ENCODE measurements at regions not wholly inside any gene's neighbourhood (a gene's known extent, or its start where the extent isn't known, plus 50 kb on each side); places are given as distances from the start of the nearest gene placed in this dataset.

- H3K36me3 ChIP-seq (ENCODE audit: insufficient read depth, low read length), result no peaks in the 10 kb centered on the region
These were observed 236.6 kb downstream of the ZIC1 start for GRCh38 chr3:147645761-147646160.

GRCh38 chr3:147649475-147649874 lies 240.3 kb downstream of the ZIC1 start:
- H3K4me2 ChIP-seq (ENCODE audit: low read length), result no peak overlapping the region
- no peaks in the 10 kb centered on the region for H4K20me1 ChIP-seq (ENCODE audit: insufficient read depth)
- H3K9me2 ChIP-seq (ENCODE audit: insufficient read depth, low read length), result no peaks in the 10 kb centered on the region
- H3F3A ChIP-seq (ENCODE audit: insufficient read depth, low read length, poor library complexity, severe bottlenecking), result no peaks in the 10 kb centered on the region
- H3K9ac ChIP-seq (ENCODE audit: low read length), result no peak overlapping the region
- H3K27me3 ChIP-seq (ENCODE audit: insufficient read depth, low read depth, low read length), result no peaks in the 10 kb centered on the region
- no peak overlapping the region for H3K4me3 ChIP-seq (ENCODE audit: low read length)
- H3K79me2 ChIP-seq (replicated peaks; ENCODE audit: insufficient read depth, low read length), result no peaks in the 10 kb centered on the region
- TF ChIP-seq MXI1 (conservative IDR thresholded peaks at IDR 0.05; ENCODE audit: poor library complexity, severe bottlenecking), result no peak
- TF ChIP-seq EZH2 (IDR thresholded peaks at IDR 0.05; ENCODE audit: borderline replicate concordance, insufficient read depth, low read length, poor library complexity, severe bottlenecking), result no peak
- TF ChIP-seq POLR2AphosphoS5 (IDR thresholded peaks at IDR 0.05), result no peak
- no peak for TF ChIP-seq TAF1 (IDR thresholded peaks at IDR 0.05; ENCODE audit: low read depth)
- no peak for TF ChIP-seq REST (IDR thresholded peaks at IDR 0.05; ENCODE audit: borderline replicate concordance)
- TF ChIP-seq RAD21 (conservative IDR thresholded peaks at IDR 0.05), result no peak
- no peak for TF ChIP-seq CTCF (IDR thresholded peaks at IDR 0.05; ENCODE audit: poor library complexity, severe bottlenecking)
- no peak for TF ChIP-seq SMC3 (conservative IDR thresholded peaks at IDR 0.05; ENCODE audit: poor library complexity)
- TF ChIP-seq EP300 (conservative IDR thresholded peaks at IDR 0.05; ENCODE audit: poor library complexity, severe bottlenecking), result no peak
- H3K36me3 ChIP-seq (ENCODE audit: insufficient read depth, low read length), result no peaks in the 10 kb centered on the region
- no peak overlapping the region for H2AFZ ChIP-seq (ENCODE audit: low read depth, low read length)
- H3K27ac ChIP-seq (ENCODE audit: low read length), result no peak overlapping the region
- H3K9me3 ChIP-seq (ENCODE audit: low read length), result no peaks in the 10 kb centered on the region

More at GRCh38 chr3:147645761-147646160, 236.6 kb downstream of the ZIC1 start:
- no peak for TF ChIP-seq EZH2 (IDR thresholded peaks at IDR 0.05; ENCODE audit: borderline replicate concordance, insufficient read depth, low read length, poor library complexity, severe bottlenecking)
- Histone ChIP-seq H2AFZ (ENCODE audit: low read depth, low read length) (no peak overlapping the region), H3K4me2 (ENCODE audit: low read length) (no peak overlapping the region), H3K9me2 (ENCODE audit: insufficient read depth, low read length) (no peaks in the 10 kb centered on the region), H3K79me2 (replicated peaks; ENCODE audit: insufficient read depth, low read length) (no peaks in the 10 kb centered on the region), H3K9me3 (ENCODE audit: low read length) (no peaks in the 10 kb centered on the region), H3K27me3 (ENCODE audit: insufficient read depth, low read depth, low read length) (no peaks in the 10 kb centered on the region), H3K4me3 (ENCODE audit: low read length) (no peak overlapping the region), H4K20me1 (ENCODE audit: insufficient read depth) (no peaks in the 10 kb centered on the region), H3F3A (ENCODE audit: insufficient read depth, low read length, poor library complexity, severe bottlenecking) (no peaks in the 10 kb centered on the region), H3K27ac (ENCODE audit: low read length) (no peak overlapping the region), H3K9ac (ENCODE audit: low read length) (no peak overlapping the region)
